ENCODE measurements at regions not wholly inside any gene's neighbourhood (a gene's known extent, or its start where the extent isn't known, plus 50 kb on each side); places are given as distances from the start of the nearest gene placed in this dataset.

DNA sequence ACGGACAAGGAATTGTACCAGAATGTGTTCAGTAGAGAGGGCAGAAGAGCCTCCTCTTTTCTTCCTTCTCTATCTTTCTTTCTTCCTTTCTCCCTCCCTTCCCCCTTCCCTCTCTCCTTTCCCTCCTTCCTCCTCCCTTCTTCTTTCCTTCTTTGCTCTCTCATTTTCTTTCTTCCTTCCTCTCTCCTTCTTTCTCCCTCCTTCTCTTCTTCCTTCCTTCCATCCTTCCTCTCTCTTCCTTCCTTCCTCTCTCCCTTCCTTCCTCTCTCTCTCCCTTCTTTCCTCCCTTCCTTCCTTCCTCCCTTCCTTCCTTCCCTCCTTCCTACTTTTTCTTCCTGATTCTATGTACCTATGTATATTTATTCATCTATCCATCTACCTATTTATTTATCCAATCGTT, 59.7 kb upstream of the SDK2 start:
- FAIRE-seq (no peak), DNase-seq (ENCODE audit: insufficient read length, low spot score) (no peak)
- TF ChIP-seq, protein P1, sequence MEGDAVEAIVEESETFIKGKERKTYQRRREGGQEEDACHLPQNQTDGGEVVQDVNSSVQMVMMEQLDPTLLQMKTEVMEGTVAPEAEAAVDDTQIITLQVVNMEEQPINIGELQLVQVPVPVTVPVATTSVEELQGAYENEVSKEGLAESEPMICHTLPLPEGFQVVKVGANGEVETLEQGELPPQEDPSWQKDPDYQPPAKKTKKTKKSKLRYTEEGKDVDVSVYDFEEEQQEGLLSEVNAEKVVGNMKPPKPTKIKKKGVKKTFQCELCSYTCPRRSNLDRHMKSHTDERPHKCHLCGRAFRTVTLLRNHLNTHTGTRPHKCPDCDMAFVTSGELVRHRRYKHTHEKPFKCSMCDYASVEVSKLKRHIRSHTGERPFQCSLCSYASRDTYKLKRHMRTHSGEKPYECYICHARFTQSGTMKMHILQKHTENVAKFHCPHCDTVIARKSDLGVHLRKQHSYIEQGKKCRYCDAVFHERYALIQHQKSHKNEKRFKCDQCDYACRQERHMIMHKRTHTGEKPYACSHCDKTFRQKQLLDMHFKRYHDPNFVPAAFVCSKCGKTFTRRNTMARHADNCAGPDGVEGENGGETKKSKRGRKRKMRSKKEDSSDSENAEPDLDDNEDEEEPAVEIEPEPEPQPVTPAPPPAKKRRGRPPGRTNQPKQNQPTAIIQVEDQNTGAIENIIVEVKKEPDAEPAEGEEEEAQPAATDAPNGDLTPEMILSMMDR (IDR thresholded peaks at IDR 0.05; ENCODE audit: insufficient read depth, missing control alignments): no peak

DNA sequence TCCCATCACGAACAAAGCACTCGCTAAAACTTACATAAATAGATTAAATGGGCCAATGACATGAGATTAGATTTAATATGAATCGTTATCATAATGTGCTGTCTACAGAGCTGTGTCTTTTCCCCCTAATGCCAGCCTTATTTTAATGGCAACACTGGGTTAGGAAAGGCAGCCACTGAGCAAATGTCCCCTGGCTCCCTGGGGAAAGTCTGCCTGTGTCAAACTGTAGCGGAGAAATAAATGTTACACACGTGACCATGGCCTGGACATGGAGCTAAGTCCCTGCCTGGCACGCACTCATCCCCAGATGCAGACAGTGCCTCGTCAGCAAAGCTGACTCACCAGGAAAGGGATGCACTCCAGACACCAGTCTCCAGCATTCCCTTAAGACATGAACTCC, 61.3 kb upstream of the SDK2 start:
- TF ChIP-seq, protein P1 (IDR thresholded peaks at IDR 0.05; ENCODE audit: insufficient read depth, missing control alignments): no peak
- no peak for FAIRE-seq
- DNase-seq (ENCODE audit: insufficient read length, low spot score): no peak

DNA sequence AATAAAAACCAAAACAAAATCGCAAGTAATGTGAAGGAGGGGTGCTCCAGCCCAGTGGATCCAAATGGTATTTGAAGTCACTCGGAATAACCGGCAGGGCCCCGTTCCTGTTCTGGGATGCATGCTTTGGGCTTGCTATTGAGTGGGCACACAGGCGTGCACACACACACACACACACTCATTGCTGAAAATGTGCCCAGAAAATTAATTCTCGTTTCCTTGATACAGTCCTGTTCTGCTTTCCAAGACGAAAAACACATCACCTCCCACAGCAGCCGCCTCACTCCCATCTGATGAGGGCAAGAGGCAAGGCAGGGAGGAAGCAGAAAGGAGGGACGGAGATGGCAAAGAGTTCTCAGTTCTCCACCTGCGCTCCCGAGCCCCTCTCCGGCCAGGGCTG, 62.2 kb upstream of the SDK2 start:
- FAIRE-seq (no peak), DNase-seq (ENCODE audit: insufficient read length, low spot score) (no peak)
- TF ChIP-seq, protein P1 (IDR thresholded peaks at IDR 0.05; ENCODE audit: insufficient read depth, missing control alignments): no peak

DNA sequence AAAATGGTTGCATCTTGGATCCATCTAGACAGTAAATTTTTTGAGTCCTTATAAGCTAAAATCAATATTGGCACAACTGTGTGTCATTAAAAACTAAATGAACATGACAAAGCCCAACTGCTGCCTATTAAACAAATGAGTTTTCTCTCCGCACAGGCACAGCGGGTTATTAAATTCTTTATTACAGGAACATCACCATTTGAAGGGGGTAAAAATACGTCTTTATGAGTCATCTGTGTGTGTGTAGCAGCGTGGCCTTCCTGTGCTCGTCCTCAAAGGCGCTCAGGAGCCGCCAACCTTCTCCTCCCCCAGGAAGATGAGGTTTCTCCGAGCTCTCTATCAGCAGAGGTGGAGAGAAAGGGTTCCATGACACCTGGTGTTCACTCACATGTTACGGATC, 62.6 kb upstream of the SDK2 start:
- TF ChIP-seq, protein P1 (IDR thresholded peaks at IDR 0.05; ENCODE audit: insufficient read depth, missing control alignments): no peak
- DNase-seq (ENCODE audit: insufficient read length, low spot score): no peak
- FAIRE-seq: no peak

DNA sequence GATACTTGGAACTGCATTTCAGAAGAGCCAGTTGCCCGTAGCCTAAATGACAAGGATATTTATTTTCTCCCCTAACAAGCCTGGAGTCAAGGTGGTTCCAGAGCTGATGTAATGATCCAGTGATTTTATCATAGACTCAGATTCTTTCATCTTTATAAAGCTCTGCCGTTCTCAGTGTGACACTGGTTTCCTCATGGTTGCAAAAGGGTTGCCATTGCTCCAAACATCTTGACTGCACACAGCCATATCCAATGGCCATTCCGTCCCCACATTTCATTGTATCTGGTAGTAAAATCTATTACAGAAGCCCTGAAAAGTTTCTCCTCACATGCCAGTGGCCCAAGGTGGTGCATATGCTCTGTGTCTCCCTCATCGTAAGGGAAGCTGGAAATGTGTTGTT, 63.1 kb upstream of the SDK2 start:
- FAIRE-seq: no peak
- TF ChIP-seq, protein P1 (IDR thresholded peaks at IDR 0.05; ENCODE audit: insufficient read depth, missing control alignments): no peak
- no peak for DNase-seq (ENCODE audit: insufficient read length, low spot score)

DNA sequence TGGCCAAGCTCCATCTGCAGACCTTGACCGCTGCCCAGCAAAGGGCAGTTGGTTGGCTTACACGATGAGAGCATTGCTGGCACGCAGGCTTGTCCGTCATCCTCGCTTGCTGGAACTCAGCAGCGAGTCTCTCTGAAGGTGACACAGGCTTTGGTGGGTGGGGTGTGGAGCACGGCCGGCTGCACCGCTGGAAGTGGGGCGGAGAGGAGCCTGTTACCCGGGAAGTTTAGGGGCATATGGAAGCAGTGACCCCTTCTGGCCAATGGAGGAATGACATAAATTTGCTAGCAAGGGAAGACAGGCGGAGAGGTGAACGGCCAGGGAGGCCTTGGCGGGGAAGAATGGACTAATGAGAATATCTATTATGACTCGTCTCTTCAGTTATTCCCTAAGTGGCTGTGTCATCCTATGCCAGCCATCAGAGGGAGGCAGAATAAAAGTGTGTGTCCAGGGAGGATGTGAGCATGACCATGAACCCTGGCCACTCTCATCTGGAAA, 65.9 kb upstream of the SDK2 start:
- DNase-seq (ENCODE audit: insufficient read length, low spot score) (peak; percentile 45), FAIRE-seq (no peak)
- TF ChIP-seq, protein P1 (IDR thresholded peaks at IDR 0.05; ENCODE audit: insufficient read depth, missing control alignments): peak; percentile 97

DNA sequence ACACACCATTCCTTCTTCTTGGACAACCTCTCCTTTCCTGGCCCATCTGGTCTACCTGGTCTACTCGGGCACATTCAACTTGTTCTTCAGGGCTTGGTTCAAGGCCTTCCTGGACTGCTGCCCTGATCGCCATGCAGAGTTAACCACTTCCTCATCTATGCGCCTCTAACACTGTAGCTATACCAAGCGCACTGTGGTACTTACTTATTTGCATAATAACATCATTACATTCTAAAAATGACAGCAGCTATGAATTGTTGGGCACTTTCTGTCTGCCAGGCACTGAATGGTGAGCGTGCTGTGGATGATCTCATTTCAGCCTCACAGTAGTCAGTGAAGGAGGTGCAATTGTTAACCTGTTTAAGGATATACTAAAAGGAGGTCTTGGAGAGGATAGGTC, 66.9 kb upstream of the SDK2 start:
- FAIRE-seq (no peak), DNase-seq (ENCODE audit: insufficient read length, low spot score) (no peak)
- TF ChIP-seq, protein P1 (IDR thresholded peaks at IDR 0.05; ENCODE audit: insufficient read depth, missing control alignments): no peak
